Smooth muscle cell (in vitro differentiated cells): ENCODE measurements at regions not wholly inside any gene's neighbourhood (a gene's known extent, or its start where the extent isn't known, plus 50 kb on each side); places are given as distances from the start of the nearest gene placed in this dataset.

Experiments used
- DNase-seq: peaks from one replicate; lab custom pipeline; 2025; ENCODE audit not compliant: unreplicated experiment; lab: John Stamatoyannopoulos, UW
- H2AFZ ChIP-seq: fragments of 200-600 bp; sonication (generic); 2 replicates; pipeline ENCODE4 v1.6.0; 2016; ENCODE audit warnings: antibody characterized with exemption, low read depth, mild to moderate bottlenecking
- H3F3A ChIP-seq: fragments of 200-600 bp; sonication (generic); 2 replicates; pipeline ENCODE4 v1.6.0; 2017; ENCODE audit warnings: antibody characterized with exemption, low read depth
- H3K27ac ChIP-seq: fragments of 200-600 bp; sonication (generic); 2 replicates; pipeline ENCODE4 v1.5.1; 2016; ENCODE audit warnings: low read depth, mild to moderate bottlenecking
- H3K27me3 ChIP-seq: fragments of 200-600 bp; sonication (generic); 2 replicates; pipeline ENCODE4 v1.6.1; 2016; ENCODE audit warnings: low read depth, mild to moderate bottlenecking
- H3K36me3 ChIP-seq: fragments of 200-600 bp; sonication (generic); 2 replicates; pipeline ENCODE4 v1.5.1; 2016; ENCODE audit warnings: low read depth
- H3K4me1 ChIP-seq: fragments of 200-600 bp; sonication (generic); 2 replicates; pipeline ENCODE4 v1.5.1; 2016; ENCODE audit warnings: low read depth
- H3K4me2 ChIP-seq: fragments of 200-600 bp; sonication (generic); 2 replicates; pipeline ENCODE4 v1.6.0; 2016; ENCODE audit warnings: mild to moderate bottlenecking
- H3K4me3 ChIP-seq: fragments of 200-600 bp; sonication (generic); 2 replicates; pipeline ENCODE4 v1.5.1; 2016; ENCODE audit warnings: mild to moderate bottlenecking
- H3K79me2 ChIP-seq: fragments of 200-600 bp; sonication (generic); 2 replicates; pipeline ENCODE4 v1.6.0; 2016; ENCODE audit warnings: low read depth, mild to moderate bottlenecking
- H3K9ac ChIP-seq: fragments of 200-600 bp; sonication (generic); 2 replicates; pipeline ENCODE4 v1.6.0; 2016; ENCODE audit warnings: low read depth
- H3K9me3 ChIP-seq: fragments of 200-600 bp; sonication (generic); replicated peaks from 2 replicates; pipeline ENCODE4 v1.5.1; 2016; ENCODE audit warnings: low read depth
- H4K20me1 ChIP-seq: fragments of 200-600 bp; sonication (generic); 2 replicates; pipeline ENCODE4 v1.6.0; 2016; ENCODE audit warnings: low read depth
- WGBS: methylation state at CpG from one replicate; pipeline ENCODE4 v1.1.7; 2016; ENCODE audit warnings: low lambda C conversion rate; 5-methylcytosine and 5-hydroxymethylcytosine counted together
- TF ChIP-seq, protein P1 (sequence below): fragments of 200-600 bp; sonication (generic); IDR thresholded peaks from 2 replicates; pipeline ENCODE4 v1.5.1; 2017; ENCODE audit warnings: borderline replicate concordance, mild to moderate bottlenecking, antibody characterized with exemption; ENCODE audit not compliant: insufficient read depth, poor library complexity, severe bottlenecking

GRCh38 chr3:118550122-118550521 lies 484.5 kb downstream of the IGSF11 start:
- Histone ChIP-seq H3K4me1 (no peaks in the 10 kb centered on the region), H3F3A (no peaks in the 10 kb centered on the region), H3K79me2 (no peaks in the 10 kb centered on the region), H4K20me1 (no peaks in the 10 kb centered on the region), H3K4me3 (no peak overlapping the region), H3K4me2 (no peak overlapping the region), H3K36me3 (no peaks in the 10 kb centered on the region), H3K27ac (no peak overlapping the region), H2AFZ (no peak overlapping the region), H3K9me3 (no peaks in the 10 kb centered on the region), H3K27me3 (no peaks in the 10 kb centered on the region), H3K9ac (no peak overlapping the region)
- DNase-seq: no peak
- WGBS: 63% methylated on average over 2 of the region's 2 CpGs
- TF ChIP-seq, protein P1, sequence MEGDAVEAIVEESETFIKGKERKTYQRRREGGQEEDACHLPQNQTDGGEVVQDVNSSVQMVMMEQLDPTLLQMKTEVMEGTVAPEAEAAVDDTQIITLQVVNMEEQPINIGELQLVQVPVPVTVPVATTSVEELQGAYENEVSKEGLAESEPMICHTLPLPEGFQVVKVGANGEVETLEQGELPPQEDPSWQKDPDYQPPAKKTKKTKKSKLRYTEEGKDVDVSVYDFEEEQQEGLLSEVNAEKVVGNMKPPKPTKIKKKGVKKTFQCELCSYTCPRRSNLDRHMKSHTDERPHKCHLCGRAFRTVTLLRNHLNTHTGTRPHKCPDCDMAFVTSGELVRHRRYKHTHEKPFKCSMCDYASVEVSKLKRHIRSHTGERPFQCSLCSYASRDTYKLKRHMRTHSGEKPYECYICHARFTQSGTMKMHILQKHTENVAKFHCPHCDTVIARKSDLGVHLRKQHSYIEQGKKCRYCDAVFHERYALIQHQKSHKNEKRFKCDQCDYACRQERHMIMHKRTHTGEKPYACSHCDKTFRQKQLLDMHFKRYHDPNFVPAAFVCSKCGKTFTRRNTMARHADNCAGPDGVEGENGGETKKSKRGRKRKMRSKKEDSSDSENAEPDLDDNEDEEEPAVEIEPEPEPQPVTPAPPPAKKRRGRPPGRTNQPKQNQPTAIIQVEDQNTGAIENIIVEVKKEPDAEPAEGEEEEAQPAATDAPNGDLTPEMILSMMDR: no peak

DNA sequence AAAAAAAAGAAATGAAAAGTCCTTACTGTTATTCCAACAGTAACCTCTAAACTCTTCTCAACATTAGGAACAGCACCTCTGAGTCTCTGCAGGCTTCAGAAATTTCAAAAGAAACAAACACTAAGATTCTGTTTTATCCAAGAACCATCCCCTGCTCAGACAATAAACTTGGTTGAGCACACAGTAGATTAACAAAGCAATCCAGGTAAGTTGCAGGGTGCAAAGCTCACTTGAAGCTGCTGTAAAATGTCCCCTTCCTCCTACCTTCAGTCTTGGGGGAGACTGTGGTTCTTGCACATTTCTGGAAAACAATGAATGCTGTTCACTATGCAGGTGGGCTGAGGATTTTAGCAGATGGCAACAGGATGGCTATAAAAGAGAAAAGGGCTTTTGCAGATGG lies 484.1 kb downstream of the IGSF11 start:
- DNase-seq: no peak
- Histone ChIP-seq H3K4me2 (no peak overlapping the region), H3K27ac (no peak overlapping the region), H3K4me3 (no peak overlapping the region), H3K9me3 (no peaks in the 10 kb centered on the region), H3K9ac (no peak overlapping the region), H2AFZ (no peak overlapping the region), H3F3A (no peaks in the 10 kb centered on the region), H3K27me3 (no peaks in the 10 kb centered on the region), H3K36me3 (no peaks in the 10 kb centered on the region), H3K79me2 (no peaks in the 10 kb centered on the region), H4K20me1 (no peaks in the 10 kb centered on the region), H3K4me1 (no peaks in the 10 kb centered on the region)
- TF ChIP-seq, protein P1: no peak

- Histone ChIP-seq H3K4me2 (no peak overlapping the region), H3K27me3 (no peaks in the 10 kb centered on the region), H3K9ac (no peak overlapping the region), H3K9me3 (no peaks in the 10 kb centered on the region), H3F3A (no peaks in the 10 kb centered on the region), H3K27ac (no peak overlapping the region), H3K79me2 (no peaks in the 10 kb centered on the region), H4K20me1 (no peaks in the 10 kb centered on the region), H3K4me1 (no peaks in the 10 kb centered on the region), H3K36me3 (no peaks in the 10 kb centered on the region), H2AFZ (no peak overlapping the region), H3K4me3 (no peak overlapping the region)
- 94% methylated on average over 5 of the region's 5 CpGs for WGBS
- no peak for DNase-seq
- TF ChIP-seq, protein P1: no peak
These were observed 480.4 kb downstream of the IGSF11 start for GRCh38 chr3:118554148-118554838.

GRCh38 chr3:118556983-118557382 lies 477.7 kb downstream of the IGSF11 start:
- no peaks in the 10 kb centered on the region for H3K4me1 ChIP-seq
- H3K79me2 ChIP-seq: no peaks in the 10 kb centered on the region
- TF ChIP-seq, protein P1: no peak
- DNase-seq: no peak
- no peaks in the 10 kb centered on the region for H3F3A ChIP-seq
- no peak overlapping the region for H3K4me3 ChIP-seq
- no peaks in the 10 kb centered on the region for H3K9me3 ChIP-seq
- H3K36me3 ChIP-seq: no peaks in the 10 kb centered on the region
- H2AFZ ChIP-seq: no peak overlapping the region
- H3K4me2 ChIP-seq: no peak overlapping the region
- H4K20me1 ChIP-seq: no peaks in the 10 kb centered on the region
- H3K27me3 ChIP-seq: peaks cover 5% of the 10 kb centered on the region
- H3K9ac ChIP-seq: no peak overlapping the region
- no peak overlapping the region for H3K27ac ChIP-seq
